OCI-LY1 (cell line): ENCODE measurements at regions not wholly inside any gene's neighbourhood (a gene's known extent, or its start where the extent isn't known, plus 50 kb on each side); places are given as distances from the start of the nearest gene placed in this dataset.

Experiments used
- H2AFZ ChIP-seq: fragments of 200-600 bp; sonication (generic), shearing (Covaris generic); 2 replicates; pipeline ENCODE4 v1.6.0; 2014; ENCODE audit warnings: antibody characterized with exemption, mild to moderate bottlenecking, low read length
- H3F3A ChIP-seq: fragments of 200-600 bp; sonication (generic), shearing (Covaris generic); 2 replicates; pipeline ENCODE4 v1.6.0; 2014; ENCODE audit warnings: mild to moderate bottlenecking, antibody characterized with exemption, low read length, moderate library complexity; ENCODE audit not compliant: insufficient read depth
- H3K27ac ChIP-seq: fragments of 200-600 bp; sonication (generic); 2 replicates; pipeline ENCODE4 v1.5.1; 2014; ENCODE audit warnings: low read length, mixed run types, mild to moderate bottlenecking, low read depth; ENCODE audit not compliant: poor library complexity, severe bottlenecking
- H3K27me3 ChIP-seq: fragments of 200-600 bp; sonication (generic); 2 replicates; pipeline ENCODE4 v1.6.0; 2014; ENCODE audit warnings: antibody characterized with exemption, mild to moderate bottlenecking, low read length, moderate library complexity; ENCODE audit not compliant: insufficient read depth
- H3K36me3 ChIP-seq: fragments of 200-600 bp; sonication (generic); 2 replicates; pipeline ENCODE4 v1.6.1; 2014; ENCODE audit warnings: mild to moderate bottlenecking, antibody characterized with exemption, low read length, moderate library complexity, mixed read lengths; ENCODE audit not compliant: insufficient read depth
- H3K4me1 ChIP-seq: fragments of 200-600 bp; sonication (generic); 2 replicates; pipeline ENCODE4 v1.5.1; 2014; ENCODE audit warnings: mild to moderate bottlenecking, low read length, moderate library complexity; ENCODE audit not compliant: insufficient read depth, severe bottlenecking
- H3K4me2 ChIP-seq: fragments of 200-600 bp; sonication (generic), shearing (Covaris generic); 2 replicates; pipeline ENCODE4 v1.6.1; 2014; ENCODE audit warnings: low read length
- H3K4me3 ChIP-seq: fragments of 200-600 bp; sonication (generic); 2 replicates; pipeline ENCODE4 v1.5.1; 2014; ENCODE audit warnings: low read length, low read depth, mild to moderate bottlenecking, mixed read lengths; ENCODE audit not compliant: poor library complexity, severe bottlenecking
- H3K79me2 ChIP-seq: fragments of 200-600 bp; shearing (Covaris generic); 2 replicates; pipeline ENCODE4 v1.6.1; 2016; ENCODE audit warnings: mixed run types, low read length, mixed read lengths; ENCODE audit not compliant: insufficient read depth
- H3K9ac ChIP-seq: fragments of 200-600 bp; sonication (generic), shearing (Covaris generic); 2 replicates; pipeline ENCODE4 v1.6.1; 2014; ENCODE audit warnings: mild to moderate bottlenecking, low read length, mixed read lengths
- H3K9me2 ChIP-seq: fragments of 200-600 bp; sonication (generic), shearing (Covaris generic); 2 replicates; pipeline ENCODE4 v1.6.1; 2014; ENCODE audit warnings: low read depth, mild to moderate bottlenecking, low read length, mixed read lengths
- H3K9me3 ChIP-seq: fragments of 200-600 bp; shearing (Covaris generic); 2 replicates; pipeline ENCODE4 v1.6.1; 2014; ENCODE audit warnings: low read length, mixed read lengths
- H4K20me1 ChIP-seq: fragments of 200-600 bp; sonication (generic), shearing (Covaris generic); 2 replicates; pipeline ENCODE4 v1.6.0; 2016; ENCODE audit warnings: mild to moderate bottlenecking, low read length; ENCODE audit not compliant: insufficient read depth
- EZH2 ChIP-seq: fragments of 200-600 bp; sonication (generic), shearing (Covaris generic); IDR thresholded peaks from 2 replicates; pipeline ENCODE4 v1.8.0; 2017; ENCODE audit warnings: borderline replicate concordance, mixed run types, mild to moderate bottlenecking, antibody characterized with exemption, low read length, moderate library complexity, mixed read lengths
- TF ChIP-seq, protein P1 (sequence below): fragments of 200-600 bp; sonication (generic), shearing (Covaris generic); IDR thresholded peaks from 2 replicates; pipeline ENCODE4 v1.5.1; 2017; ENCODE audit warnings: mild to moderate bottlenecking, antibody characterized with exemption, low read length, moderate library complexity, mixed read lengths

- no peaks in the 10 kb centered on the region for H3F3A ChIP-seq
Measured at GRCh38 chr13:47168066-47168465, 271.2 kb upstream of the HTR2A start.

DNA sequence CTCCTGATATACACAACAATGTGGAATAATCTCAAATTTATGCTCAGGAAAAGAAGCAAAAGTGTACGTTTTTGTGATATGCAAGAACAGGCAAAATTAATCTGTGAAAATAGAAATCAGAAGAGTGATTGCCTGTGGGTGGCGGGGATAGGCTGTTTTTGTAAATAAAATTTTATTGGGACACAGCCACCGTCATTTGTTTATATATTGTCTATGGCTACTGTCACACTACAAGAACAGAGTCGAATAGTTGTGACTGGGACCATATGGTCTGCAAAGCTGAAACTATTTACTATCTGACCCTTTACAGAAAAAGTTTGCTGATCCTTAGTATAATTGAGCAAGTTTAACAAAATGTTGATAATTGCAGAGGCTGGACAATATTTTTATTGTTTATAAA is 269.5 kb upstream of the HTR2A start:
- no peaks in the 10 kb centered on the region for H3K36me3 ChIP-seq
- no peaks in the 10 kb centered on the region for H3K4me1 ChIP-seq
- no peaks in the 10 kb centered on the region for H4K20me1 ChIP-seq
- H3K9ac ChIP-seq: no peak overlapping the region
- no peaks in the 10 kb centered on the region for H3K9me2 ChIP-seq
- no peak overlapping the region for H3K27ac ChIP-seq
- no peak overlapping the region for H3K4me2 ChIP-seq
- H3K79me2 ChIP-seq: no peaks in the 10 kb centered on the region
- no peaks in the 10 kb centered on the region for H3K27me3 ChIP-seq
- TF ChIP-seq, protein P1, sequence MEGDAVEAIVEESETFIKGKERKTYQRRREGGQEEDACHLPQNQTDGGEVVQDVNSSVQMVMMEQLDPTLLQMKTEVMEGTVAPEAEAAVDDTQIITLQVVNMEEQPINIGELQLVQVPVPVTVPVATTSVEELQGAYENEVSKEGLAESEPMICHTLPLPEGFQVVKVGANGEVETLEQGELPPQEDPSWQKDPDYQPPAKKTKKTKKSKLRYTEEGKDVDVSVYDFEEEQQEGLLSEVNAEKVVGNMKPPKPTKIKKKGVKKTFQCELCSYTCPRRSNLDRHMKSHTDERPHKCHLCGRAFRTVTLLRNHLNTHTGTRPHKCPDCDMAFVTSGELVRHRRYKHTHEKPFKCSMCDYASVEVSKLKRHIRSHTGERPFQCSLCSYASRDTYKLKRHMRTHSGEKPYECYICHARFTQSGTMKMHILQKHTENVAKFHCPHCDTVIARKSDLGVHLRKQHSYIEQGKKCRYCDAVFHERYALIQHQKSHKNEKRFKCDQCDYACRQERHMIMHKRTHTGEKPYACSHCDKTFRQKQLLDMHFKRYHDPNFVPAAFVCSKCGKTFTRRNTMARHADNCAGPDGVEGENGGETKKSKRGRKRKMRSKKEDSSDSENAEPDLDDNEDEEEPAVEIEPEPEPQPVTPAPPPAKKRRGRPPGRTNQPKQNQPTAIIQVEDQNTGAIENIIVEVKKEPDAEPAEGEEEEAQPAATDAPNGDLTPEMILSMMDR: no peak
- TF ChIP-seq EZH2: no peak
- no peak overlapping the region for H2AFZ ChIP-seq
- H3K4me3 ChIP-seq: no peak overlapping the region
- no peaks in the 10 kb centered on the region for H3F3A ChIP-seq
- no peaks in the 10 kb centered on the region for H3K9me3 ChIP-seq

More at GRCh38 chr13:47168066-47168465, 271.2 kb upstream of the HTR2A start:
- Histone ChIP-seq H3K4me3 (no peak overlapping the region), H3K27ac (no peak overlapping the region), H2AFZ (no peak overlapping the region), H3K27me3 (no peaks in the 10 kb centered on the region), H3K36me3 (no peaks in the 10 kb centered on the region), H4K20me1 (no peaks in the 10 kb centered on the region), H3K79me2 (no peaks in the 10 kb centered on the region), H3K4me2 (no peak overlapping the region), H3K9me3 (no peaks in the 10 kb centered on the region), H3K9me2 (no peaks in the 10 kb centered on the region), H3K4me1 (no peaks in the 10 kb centered on the region), H3K9ac (no peak overlapping the region)
- TF ChIP-seq, protein P1: no peak
- TF ChIP-seq EZH2: no peak

- H3K27ac ChIP-seq: no peak overlapping the region
- H3K9ac ChIP-seq: no peak overlapping the region
- H4K20me1 ChIP-seq: no peaks in the 10 kb centered on the region
- TF ChIP-seq EZH2: no peak
- TF ChIP-seq, protein P1: no peak
- H3K36me3 ChIP-seq: no peaks in the 10 kb centered on the region
- no peaks in the 10 kb centered on the region for H3K27me3 ChIP-seq
- no peaks in the 10 kb centered on the region for H3F3A ChIP-seq
- H3K79me2 ChIP-seq: no peaks in the 10 kb centered on the region
- H2AFZ ChIP-seq: no peak overlapping the region
- H3K9me3 ChIP-seq: no peaks in the 10 kb centered on the region
- H3K4me2 ChIP-seq: no peak overlapping the region
- no peaks in the 10 kb centered on the region for H3K9me2 ChIP-seq
- H3K4me3 ChIP-seq: no peak overlapping the region
- H3K4me1 ChIP-seq: no peaks in the 10 kb centered on the region
Measured at GRCh38 chr13:47159853-47160550, 263.1 kb upstream of the HTR2A start.
